ENCODE measurements at regions not wholly inside any gene's neighbourhood (a gene's known extent, or its start where the extent isn't known, plus 50 kb on each side); places are given as distances from the start of the nearest gene placed in this dataset.

GRCh38 chrX:39769748-39770147 lies 328.0 kb downstream of the BCOR start:
- Mint-ChIP-seq H3K9me3 (no peaks in the 10 kb centered on the region), H3K4me3 (no peak overlapping the region), H3K36me3 (ENCODE audit: low read depth) (no peaks in the 10 kb centered on the region), H3K4me1 (ENCODE audit: low read depth) (peaks cover 6% of the 10 kb centered on the region; the same call in 1 of the 2 replicates), H3K27ac (no peak overlapping the region), H3K27me3 (ENCODE audit: insufficient read depth) (no peaks in the 10 kb centered on the region; the same call in 1 of the 2 replicates)
- no peak for TF ChIP-seq CTCF (IDR thresholded peaks at IDR 0.05)
- DNase-seq = no peak

GRCh38 chrX:39771089-39771488 lies 326.7 kb downstream of the BCOR start:
- no peaks in the 10 kb centered on the region for H3K36me3 Mint-ChIP-seq (ENCODE audit: low read depth)
- H3K27me3 Mint-ChIP-seq (ENCODE audit: insufficient read depth) = no peaks in the 10 kb centered on the region; the same call in 1 of the 2 replicates
- H3K9me3 Mint-ChIP-seq = no peaks in the 10 kb centered on the region
- peaks cover 6% of the 10 kb centered on the region; the same call in 1 of the 2 replicates for H3K4me1 Mint-ChIP-seq (ENCODE audit: low read depth)
- H3K27ac Mint-ChIP-seq = no peak overlapping the region
- H3K4me3 Mint-ChIP-seq = no peak overlapping the region
- no peak for TF ChIP-seq CTCF (IDR thresholded peaks at IDR 0.05)
- DNase-seq = no peak

- H3K27me3 Mint-ChIP-seq (ENCODE audit: insufficient read depth) = peaks cover 2% of the 10 kb centered on the region
- no peaks in the 10 kb centered on the region for H3K36me3 Mint-ChIP-seq (ENCODE audit: low read depth)
- peaks cover 6% of the 10 kb centered on the region; the same call in 1 of the 2 replicates for H3K4me1 Mint-ChIP-seq (ENCODE audit: low read depth)
- H3K27ac Mint-ChIP-seq = no peak overlapping the region
- DNase-seq = no peak
- no peaks in the 10 kb centered on the region for H3K9me3 Mint-ChIP-seq
- no peak overlapping the region for H3K4me3 Mint-ChIP-seq
- TF ChIP-seq CTCF (IDR thresholded peaks at IDR 0.05) = no peak
Observed at GRCh38 chrX:39772057-39772832, 325.5 kb downstream of the BCOR start.

GRCh38 chrX:39773150-39773549 lies 324.6 kb downstream of the BCOR start:
- Mint-ChIP-seq H3K4me1 (ENCODE audit: low read depth) (peaks cover 6% of the 10 kb centered on the region; the same call in 1 of the 2 replicates), H3K27me3 (ENCODE audit: insufficient read depth) (peaks cover 2% of the 10 kb centered on the region), H3K4me3 (no peak overlapping the region), H3K9me3 (no peaks in the 10 kb centered on the region), H3K36me3 (ENCODE audit: low read depth) (no peaks in the 10 kb centered on the region), H3K27ac (no peak overlapping the region)
- no peak for DNase-seq
- no peak for TF ChIP-seq CTCF (IDR thresholded peaks at IDR 0.05)

GRCh38 chrX:39773923-39774773 lies 323.6 kb downstream of the BCOR start:
- Mint-ChIP-seq H3K4me1 (ENCODE audit: low read depth) (peaks cover 6% of the 10 kb centered on the region; the same call in 1 of the 2 replicates), H3K9me3 (no peaks in the 10 kb centered on the region), H3K36me3 (ENCODE audit: low read depth) (no peaks in the 10 kb centered on the region), H3K4me3 (no peak overlapping the region), H3K27ac (no peak overlapping the region), H3K27me3 (ENCODE audit: insufficient read depth) (peaks cover 2% of the 10 kb centered on the region)
- no peak for TF ChIP-seq CTCF (IDR thresholded peaks at IDR 0.05)
- no peak for DNase-seq

All from HFFc6 (cell line).